ENCODE measurements at regions not wholly inside any gene's neighbourhood (a gene's known extent, or its start where the extent isn't known, plus 50 kb on each side); places are given as distances from the start of the nearest gene placed in this dataset.

- TF ChIP-seq SIX5 (IDR thresholded peaks at IDR 0.05; ENCODE audit: low read depth, low read length) (no peak), RAD21 (IDR thresholded peaks at IDR 0.05 in 1 of 2, conservative IDR thresholded peaks at IDR 0.05 in 1 of 2; ENCODE audit: low read depth in 2 of 2, low read length in 2 of 2) (no peak)
- TF ChIP-seq, protein P1, sequence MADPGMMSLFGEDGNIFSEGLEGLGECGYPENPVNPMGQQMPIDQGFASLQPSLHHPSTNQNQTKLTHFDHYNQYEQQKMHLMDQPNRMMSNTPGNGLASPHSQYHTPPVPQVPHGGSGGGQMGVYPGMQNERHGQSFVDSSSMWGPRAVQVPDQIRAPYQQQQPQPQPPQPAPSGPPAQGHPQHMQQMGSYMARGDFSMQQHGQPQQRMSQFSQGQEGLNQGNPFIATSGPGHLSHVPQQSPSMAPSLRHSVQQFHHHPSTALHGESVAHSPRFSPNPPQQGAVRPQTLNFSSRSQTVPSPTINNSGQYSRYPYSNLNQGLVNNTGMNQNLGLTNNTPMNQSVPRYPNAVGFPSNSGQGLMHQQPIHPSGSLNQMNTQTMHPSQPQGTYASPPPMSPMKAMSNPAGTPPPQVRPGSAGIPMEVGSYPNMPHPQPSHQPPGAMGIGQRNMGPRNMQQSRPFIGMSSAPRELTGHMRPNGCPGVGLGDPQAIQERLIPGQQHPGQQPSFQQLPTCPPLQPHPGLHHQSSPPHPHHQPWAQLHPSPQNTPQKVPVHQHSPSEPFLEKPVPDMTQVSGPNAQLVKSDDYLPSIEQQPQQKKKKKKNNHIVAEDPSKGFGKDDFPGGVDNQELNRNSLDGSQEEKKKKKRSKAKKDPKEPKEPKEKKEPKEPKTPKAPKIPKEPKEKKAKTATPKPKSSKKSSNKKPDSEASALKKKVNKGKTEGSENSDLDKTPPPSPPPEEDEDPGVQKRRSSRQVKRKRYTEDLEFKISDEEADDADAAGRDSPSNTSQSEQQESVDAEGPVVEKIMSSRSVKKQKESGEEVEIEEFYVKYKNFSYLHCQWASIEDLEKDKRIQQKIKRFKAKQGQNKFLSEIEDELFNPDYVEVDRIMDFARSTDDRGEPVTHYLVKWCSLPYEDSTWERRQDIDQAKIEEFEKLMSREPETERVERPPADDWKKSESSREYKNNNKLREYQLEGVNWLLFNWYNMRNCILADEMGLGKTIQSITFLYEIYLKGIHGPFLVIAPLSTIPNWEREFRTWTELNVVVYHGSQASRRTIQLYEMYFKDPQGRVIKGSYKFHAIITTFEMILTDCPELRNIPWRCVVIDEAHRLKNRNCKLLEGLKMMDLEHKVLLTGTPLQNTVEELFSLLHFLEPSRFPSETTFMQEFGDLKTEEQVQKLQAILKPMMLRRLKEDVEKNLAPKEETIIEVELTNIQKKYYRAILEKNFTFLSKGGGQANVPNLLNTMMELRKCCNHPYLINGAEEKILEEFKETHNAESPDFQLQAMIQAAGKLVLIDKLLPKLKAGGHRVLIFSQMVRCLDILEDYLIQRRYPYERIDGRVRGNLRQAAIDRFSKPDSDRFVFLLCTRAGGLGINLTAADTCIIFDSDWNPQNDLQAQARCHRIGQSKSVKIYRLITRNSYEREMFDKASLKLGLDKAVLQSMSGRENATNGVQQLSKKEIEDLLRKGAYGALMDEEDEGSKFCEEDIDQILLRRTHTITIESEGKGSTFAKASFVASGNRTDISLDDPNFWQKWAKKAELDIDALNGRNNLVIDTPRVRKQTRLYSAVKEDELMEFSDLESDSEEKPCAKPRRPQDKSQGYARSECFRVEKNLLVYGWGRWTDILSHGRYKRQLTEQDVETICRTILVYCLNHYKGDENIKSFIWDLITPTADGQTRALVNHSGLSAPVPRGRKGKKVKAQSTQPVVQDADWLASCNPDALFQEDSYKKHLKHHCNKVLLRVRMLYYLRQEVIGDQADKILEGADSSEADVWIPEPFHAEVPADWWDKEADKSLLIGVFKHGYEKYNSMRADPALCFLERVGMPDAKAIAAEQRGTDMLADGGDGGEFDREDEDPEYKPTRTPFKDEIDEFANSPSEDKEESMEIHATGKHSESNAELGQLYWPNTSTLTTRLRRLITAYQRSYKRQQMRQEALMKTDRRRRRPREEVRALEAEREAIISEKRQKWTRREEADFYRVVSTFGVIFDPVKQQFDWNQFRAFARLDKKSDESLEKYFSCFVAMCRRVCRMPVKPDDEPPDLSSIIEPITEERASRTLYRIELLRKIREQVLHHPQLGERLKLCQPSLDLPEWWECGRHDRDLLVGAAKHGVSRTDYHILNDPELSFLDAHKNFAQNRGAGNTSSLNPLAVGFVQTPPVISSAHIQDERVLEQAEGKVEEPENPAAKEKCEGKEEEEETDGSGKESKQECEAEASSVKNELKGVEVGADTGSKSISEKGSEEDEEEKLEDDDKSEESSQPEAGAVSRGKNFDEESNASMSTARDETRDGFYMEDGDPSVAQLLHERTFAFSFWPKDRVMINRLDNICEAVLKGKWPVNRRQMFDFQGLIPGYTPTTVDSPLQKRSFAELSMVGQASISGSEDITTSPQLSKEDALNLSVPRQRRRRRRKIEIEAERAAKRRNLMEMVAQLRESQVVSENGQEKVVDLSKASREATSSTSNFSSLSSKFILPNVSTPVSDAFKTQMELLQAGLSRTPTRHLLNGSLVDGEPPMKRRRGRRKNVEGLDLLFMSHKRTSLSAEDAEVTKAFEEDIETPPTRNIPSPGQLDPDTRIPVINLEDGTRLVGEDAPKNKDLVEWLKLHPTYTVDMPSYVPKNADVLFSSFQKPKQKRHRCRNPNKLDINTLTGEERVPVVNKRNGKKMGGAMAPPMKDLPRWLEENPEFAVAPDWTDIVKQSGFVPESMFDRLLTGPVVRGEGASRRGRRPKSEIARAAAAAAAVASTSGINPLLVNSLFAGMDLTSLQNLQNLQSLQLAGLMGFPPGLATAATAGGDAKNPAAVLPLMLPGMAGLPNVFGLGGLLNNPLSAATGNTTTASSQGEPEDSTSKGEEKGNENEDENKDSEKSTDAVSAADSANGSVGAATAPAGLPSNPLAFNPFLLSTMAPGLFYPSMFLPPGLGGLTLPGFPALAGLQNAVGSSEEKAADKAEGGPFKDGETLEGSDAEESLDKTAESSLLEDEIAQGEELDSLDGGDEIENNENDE (IDR thresholded peaks at IDR 0.05; ENCODE audit: insufficient replicate concordance, low read length) = no peak
Observed at GRCh38 chr6:92714346-92714745, 705.0 kb downstream of the EPHA7 start (continued).

All from H1 (cell line).